ENCODE measurements at regions not wholly inside any gene's neighbourhood (a gene's known extent, or its start where the extent isn't known, plus 50 kb on each side); places are given as distances from the start of the nearest gene placed in this dataset.

DNA sequence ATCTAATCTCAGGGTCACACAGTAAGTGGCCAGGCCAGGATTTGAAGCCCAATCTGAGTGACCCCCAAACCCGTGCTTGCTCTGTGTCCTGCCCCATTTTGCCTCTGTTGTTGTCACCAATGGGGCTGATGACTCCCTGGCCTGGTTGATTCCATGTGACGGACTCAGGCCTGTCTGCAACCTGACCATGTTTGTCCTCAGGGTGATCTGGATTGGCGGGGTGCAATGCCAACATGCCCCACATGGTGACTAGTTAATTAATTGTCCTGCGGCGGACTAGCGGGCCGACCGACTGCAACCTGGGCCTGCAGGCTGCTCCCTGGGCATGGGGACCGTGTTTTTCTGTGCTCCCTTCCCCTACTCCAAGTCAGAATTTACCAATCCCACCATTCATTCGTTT, 256.3 kb downstream of the MATN1 start:
- TF ChIP-seq CTBP1 (IDR thresholded peaks at IDR 0.05; ENCODE audit: borderline replicate concordance) (no peak), SP1 (IDR thresholded peaks at IDR 0.05) (no peak), SUZ12 (IDR thresholded peaks at IDR 0.05) (no peak), FOXM1 (IDR thresholded peaks at IDR 0.05; ENCODE audit: borderline replicate concordance) (no peak), L3MBTL2 (conservative IDR thresholded peaks at IDR 0.05) (no peak), BHLHE40 (IDR thresholded peaks at IDR 0.05; ENCODE audit: borderline replicate concordance) (no peak), ARNT (IDR thresholded peaks at IDR 0.05) (no peak), NFRKB (IDR thresholded peaks at IDR 0.05) (no peak), FOXK2 (IDR thresholded peaks at IDR 0.05) (no peak), ZNF384 (IDR thresholded peaks at IDR 0.05) (no peak), TARDBP (IDR thresholded peaks at IDR 0.05) (no peak), ELF4 (IDR thresholded peaks at IDR 0.05) (no peak)
- TF ChIP-seq, protein P1, sequence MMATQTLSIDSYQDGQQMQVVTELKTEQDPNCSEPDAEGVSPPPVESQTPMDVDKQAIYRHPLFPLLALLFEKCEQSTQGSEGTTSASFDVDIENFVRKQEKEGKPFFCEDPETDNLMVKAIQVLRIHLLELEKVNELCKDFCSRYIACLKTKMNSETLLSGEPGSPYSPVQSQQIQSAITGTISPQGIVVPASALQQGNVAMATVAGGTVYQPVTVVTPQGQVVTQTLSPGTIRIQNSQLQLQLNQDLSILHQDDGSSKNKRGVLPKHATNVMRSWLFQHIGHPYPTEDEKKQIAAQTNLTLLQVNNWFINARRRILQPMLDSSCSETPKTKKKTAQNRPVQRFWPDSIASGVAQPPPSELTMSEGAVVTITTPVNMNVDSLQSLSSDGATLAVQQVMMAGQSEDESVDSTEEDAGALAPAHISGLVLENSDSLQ (IDR thresholded peaks at IDR 0.05), result no peak
